ENCODE measurements at regions not wholly inside any gene's neighbourhood (a gene's known extent, or its start where the extent isn't known, plus 50 kb on each side); places are given as distances from the start of the nearest gene placed in this dataset.

DNA sequence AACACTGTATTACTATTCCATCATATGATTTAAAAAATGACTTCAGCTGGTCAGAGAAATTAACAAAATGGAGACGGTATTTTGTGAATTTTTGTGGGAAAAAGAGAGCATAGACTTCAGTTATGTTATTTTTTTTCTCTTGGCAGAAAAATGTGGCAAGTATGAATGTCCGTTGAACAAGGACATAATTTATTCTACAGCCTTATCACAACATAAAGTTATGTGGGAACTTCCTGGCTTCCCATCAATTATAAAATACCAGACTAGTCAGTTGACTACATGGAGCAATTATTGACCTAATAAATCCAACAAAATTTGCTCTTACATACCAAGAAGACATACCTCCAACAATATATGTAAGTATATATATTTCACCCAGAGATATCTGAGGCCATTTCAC lies 88.6 kb upstream of the PPP1R3A start:
- TF ChIP-seq, protein P1, sequence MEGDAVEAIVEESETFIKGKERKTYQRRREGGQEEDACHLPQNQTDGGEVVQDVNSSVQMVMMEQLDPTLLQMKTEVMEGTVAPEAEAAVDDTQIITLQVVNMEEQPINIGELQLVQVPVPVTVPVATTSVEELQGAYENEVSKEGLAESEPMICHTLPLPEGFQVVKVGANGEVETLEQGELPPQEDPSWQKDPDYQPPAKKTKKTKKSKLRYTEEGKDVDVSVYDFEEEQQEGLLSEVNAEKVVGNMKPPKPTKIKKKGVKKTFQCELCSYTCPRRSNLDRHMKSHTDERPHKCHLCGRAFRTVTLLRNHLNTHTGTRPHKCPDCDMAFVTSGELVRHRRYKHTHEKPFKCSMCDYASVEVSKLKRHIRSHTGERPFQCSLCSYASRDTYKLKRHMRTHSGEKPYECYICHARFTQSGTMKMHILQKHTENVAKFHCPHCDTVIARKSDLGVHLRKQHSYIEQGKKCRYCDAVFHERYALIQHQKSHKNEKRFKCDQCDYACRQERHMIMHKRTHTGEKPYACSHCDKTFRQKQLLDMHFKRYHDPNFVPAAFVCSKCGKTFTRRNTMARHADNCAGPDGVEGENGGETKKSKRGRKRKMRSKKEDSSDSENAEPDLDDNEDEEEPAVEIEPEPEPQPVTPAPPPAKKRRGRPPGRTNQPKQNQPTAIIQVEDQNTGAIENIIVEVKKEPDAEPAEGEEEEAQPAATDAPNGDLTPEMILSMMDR (IDR thresholded peaks at IDR 0.05) = no peak
- H3K4me3 ChIP-seq (replicated peaks in 1 of 3; ENCODE audit: low read depth in 2 of 3, low read length in 3 of 3) = no peak overlapping the region
- no CpG with 5 or more reads among the region's 2 CpGs for WGBS (ENCODE audit: insufficient coverage)
- H3K4me3 Mint-ChIP-seq = no peak overlapping the region
- no peak overlapping the region for H3K4me2 ChIP-seq (replicated peaks; ENCODE audit: extremely low read depth, low read length, poor library complexity, severe bottlenecking)
- intact Hi-C loops (cut with micrococcal nuclease) = no loop called here
- no peaks in the 10 kb centered on the region for H3K36me3 ChIP-seq (replicated peaks in 1 of 2; ENCODE audit: control insufficient read depth in 1 of 2, insufficient read depth in 2 of 2, low read length in 2 of 2)
- H2AFZ ChIP-seq (ENCODE audit: insufficient read depth, low read depth, low read length, poor library complexity, severe bottlenecking) = no peak overlapping the region
- H4K20me1 ChIP-seq (ENCODE audit: insufficient read depth, low read length) = no peaks in the 10 kb centered on the region
- H3K27me3 Mint-ChIP-seq (ENCODE audit: low read depth in 3 of 3) = peaks cover 0 to 1% (median 0%) of the 10 kb centered on the region in 3 donors
- H3K27ac Mint-ChIP-seq = no peak overlapping the region
- H3K9me3 Mint-ChIP-seq = peaks cover 0 to 6% (median 4%) of the 10 kb centered on the region in 7 donors
- H3K27ac ChIP-seq (ENCODE audit: low read depth in 1 of 2, low read length in 2 of 2) = no peak overlapping the region
- no peaks in the 10 kb centered on the region for H3K4me1 ChIP-seq (ENCODE audit: control insufficient read depth in 1 of 2, insufficient read depth in 2 of 2, low read length in 2 of 2)
- no peak for DNase-seq
- no peaks in the 10 kb centered on the region for H3K79me2 ChIP-seq (ENCODE audit: insufficient read depth, low read length)
- H3K27me3 ChIP-seq (ENCODE audit: control insufficient read depth in 2 of 2, insufficient read depth in 2 of 2, low read length in 2 of 2) = no peaks in the 10 kb centered on the region
- no peaks in the 10 kb centered on the region for H3K36me3 Mint-ChIP-seq
- H3K9me3 ChIP-seq (replicated peaks in 1 of 2; ENCODE audit: control insufficient read depth in 1 of 2, insufficient read depth in 1 of 2, low read length in 2 of 2) = no peaks in the 10 kb centered on the region
- no peaks in the 10 kb centered on the region for H3K4me1 Mint-ChIP-seq
- no peak overlapping the region for H3K9ac ChIP-seq (ENCODE audit: insufficient read depth, low read length, poor library complexity, severe bottlenecking)

DNA sequence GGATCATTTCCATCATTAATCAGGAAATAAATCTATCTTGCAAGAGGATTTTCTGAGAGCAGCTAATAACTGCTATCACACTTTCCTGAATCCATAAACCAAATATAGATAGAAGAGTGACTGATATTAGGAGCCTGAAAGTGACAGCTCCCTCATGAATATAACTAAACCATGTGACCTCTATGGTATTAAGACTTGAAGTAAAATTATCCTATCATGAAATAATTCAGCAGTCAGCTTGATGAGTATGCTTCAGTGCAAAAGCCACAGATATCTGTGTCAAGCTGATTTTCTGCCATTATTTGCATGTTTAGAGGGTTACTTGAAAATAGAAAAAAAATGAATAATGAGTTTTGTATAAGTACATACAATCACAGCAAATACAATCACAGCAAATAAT lies 80.1 kb upstream of the PPP1R3A start:
- Mint-ChIP-seq H3K4me3 (no peak overlapping the region), H3K27ac (no peak overlapping the region), H3K4me1 (no peaks in the 10 kb centered on the region), H3K36me3 (no peaks in the 10 kb centered on the region), H3K9me3 (peaks cover 2 to 12% (median 4%) of the 10 kb centered on the region in 7 donors), H3K27me3 (ENCODE audit: low read depth in 3 of 3) (peaks cover 0 to 5% (median 0%) of the 10 kb centered on the region in 3 donors)
- Histone ChIP-seq H3K4me1 (ENCODE audit: control insufficient read depth in 1 of 2, insufficient read depth in 2 of 2, low read length in 2 of 2) (no peaks in the 10 kb centered on the region), H3K27ac (ENCODE audit: low read depth in 1 of 2, low read length in 2 of 2) (no peak overlapping the region), H2AFZ (ENCODE audit: insufficient read depth, low read depth, low read length, poor library complexity, severe bottlenecking) (no peak overlapping the region), H3K79me2 (ENCODE audit: insufficient read depth, low read length) (no peaks in the 10 kb centered on the region), H3K9me3 (replicated peaks in 1 of 2; ENCODE audit: control insufficient read depth in 1 of 2, insufficient read depth in 1 of 2, low read length in 2 of 2) (no peaks in the 10 kb centered on the region), H3K9ac (ENCODE audit: insufficient read depth, low read length, poor library complexity, severe bottlenecking) (no peak overlapping the region), H3K27me3 (ENCODE audit: control insufficient read depth in 2 of 2, insufficient read depth in 2 of 2, low read length in 2 of 2) (no peaks in the 10 kb centered on the region), H3K4me2 (replicated peaks; ENCODE audit: extremely low read depth, low read length, poor library complexity, severe bottlenecking) (no peak overlapping the region), H3K36me3 (replicated peaks in 1 of 2; ENCODE audit: control insufficient read depth in 1 of 2, insufficient read depth in 2 of 2, low read length in 2 of 2) (no peaks in the 10 kb centered on the region), H3K4me3 (replicated peaks in 1 of 3; ENCODE audit: low read depth in 2 of 3, low read length in 3 of 3) (no peak overlapping the region), H4K20me1 (ENCODE audit: insufficient read depth, low read length) (no peaks in the 10 kb centered on the region)
- no peak for DNase-seq
- intact Hi-C loops (cut with micrococcal nuclease) = no loop called here
- TF ChIP-seq, protein P1 (IDR thresholded peaks at IDR 0.05) = no peak
